GM23338 (cell line): ENCODE measurements at regions not wholly inside any gene's neighbourhood (a gene's known extent, or its start where the extent isn't known, plus 50 kb on each side); places are given as distances from the start of the nearest gene placed in this dataset.

Experiments used
- CREB1 ChIP-seq: fragments of 250-450 bp; sonication (Bioruptor Pico); IDR thresholded peaks from 2 replicates; pipeline ENCODE4 v1.5.0; 2020; ENCODE audit warnings: low read depth, mild to moderate bottlenecking, moderate library complexity
- EZH2 ChIP-seq: fragments of 200-600 bp; sonication (generic); IDR thresholded peaks from one replicate; pipeline ENCODE4 v1.8.0; 2017; ENCODE audit warnings: antibody characterized with exemption, mild to moderate bottlenecking, low read depth; ENCODE audit not compliant: unreplicated experiment
- EZH2phosphoT487 ChIP-seq: fragments of 200-600 bp; sonication (generic); IDR thresholded peaks from one replicate; pipeline ENCODE4 v1.8.1; 2018; ENCODE audit warnings: antibody characterized with exemption; ENCODE audit not compliant: unreplicated experiment
- JUNB ChIP-seq: IDR thresholded peaks from one replicate; pipeline ENCODE4 v1.6.1; 2016; ENCODE audit warnings: antibody characterized with exemption; ENCODE audit not compliant: unreplicated experiment
- POLR2AphosphoS5 ChIP-seq: IDR thresholded peaks from 2 replicates; pipeline ENCODE4 v1.6.1; 2016; ENCODE audit warnings: antibody characterized with exemption, low read depth
- TF ChIP-seq, protein P1 (sequence below), 2 experiments: fragments of 200-600 bp in 1 of 2; sonication (generic) in 1 of 2; conservative IDR thresholded peaks; 2 replicates each; pipeline versions ENCODE4 v1.5.1 to v1.6.1; 2016 to 2017; ENCODE audit warnings: antibody characterized with exemption in 2 of 2, low read depth in 2 of 2, mild to moderate bottlenecking in 2 of 2, moderate library complexity in 1 of 2
- TF ChIP-seq, protein P2 (sequence below): IDR thresholded peaks from one replicate; pipeline ENCODE4 v1.6.1; 2018; ENCODE audit warnings: antibody characterized with exemption; ENCODE audit not compliant: unreplicated experiment

DNA sequence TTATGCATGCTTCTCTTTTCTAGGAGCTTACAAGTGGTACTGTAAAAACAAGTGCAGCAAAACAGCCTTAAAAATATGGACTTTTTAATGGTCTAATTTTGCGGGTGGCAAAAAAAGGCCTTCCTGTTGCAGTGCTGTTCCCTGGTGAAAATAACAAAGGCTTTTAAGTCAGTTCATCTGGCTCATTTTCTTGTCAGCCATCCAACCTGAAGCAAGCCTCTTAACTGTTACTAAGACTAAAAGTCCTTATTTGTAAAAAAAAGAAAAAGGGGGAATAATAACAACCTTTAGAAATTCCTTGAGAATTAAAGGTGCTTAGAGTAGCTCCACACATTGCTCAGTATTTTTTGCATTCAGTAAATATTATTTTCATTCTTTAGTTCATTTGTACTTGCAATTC is 200.5 kb upstream of the CHORDC1 start:
- TF ChIP-seq POLR2AphosphoS5 (no peak), EZH2 (no peak), CREB1 (no peak), EZH2phosphoT487 (no peak), JUNB (no peak)
- TF ChIP-seq, protein P1, sequence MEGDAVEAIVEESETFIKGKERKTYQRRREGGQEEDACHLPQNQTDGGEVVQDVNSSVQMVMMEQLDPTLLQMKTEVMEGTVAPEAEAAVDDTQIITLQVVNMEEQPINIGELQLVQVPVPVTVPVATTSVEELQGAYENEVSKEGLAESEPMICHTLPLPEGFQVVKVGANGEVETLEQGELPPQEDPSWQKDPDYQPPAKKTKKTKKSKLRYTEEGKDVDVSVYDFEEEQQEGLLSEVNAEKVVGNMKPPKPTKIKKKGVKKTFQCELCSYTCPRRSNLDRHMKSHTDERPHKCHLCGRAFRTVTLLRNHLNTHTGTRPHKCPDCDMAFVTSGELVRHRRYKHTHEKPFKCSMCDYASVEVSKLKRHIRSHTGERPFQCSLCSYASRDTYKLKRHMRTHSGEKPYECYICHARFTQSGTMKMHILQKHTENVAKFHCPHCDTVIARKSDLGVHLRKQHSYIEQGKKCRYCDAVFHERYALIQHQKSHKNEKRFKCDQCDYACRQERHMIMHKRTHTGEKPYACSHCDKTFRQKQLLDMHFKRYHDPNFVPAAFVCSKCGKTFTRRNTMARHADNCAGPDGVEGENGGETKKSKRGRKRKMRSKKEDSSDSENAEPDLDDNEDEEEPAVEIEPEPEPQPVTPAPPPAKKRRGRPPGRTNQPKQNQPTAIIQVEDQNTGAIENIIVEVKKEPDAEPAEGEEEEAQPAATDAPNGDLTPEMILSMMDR (conservative IDR thresholded peaks at IDR 0.05; ENCODE audit: low read depth in 2 of 2), result no peak
- TF ChIP-seq, protein P2, sequence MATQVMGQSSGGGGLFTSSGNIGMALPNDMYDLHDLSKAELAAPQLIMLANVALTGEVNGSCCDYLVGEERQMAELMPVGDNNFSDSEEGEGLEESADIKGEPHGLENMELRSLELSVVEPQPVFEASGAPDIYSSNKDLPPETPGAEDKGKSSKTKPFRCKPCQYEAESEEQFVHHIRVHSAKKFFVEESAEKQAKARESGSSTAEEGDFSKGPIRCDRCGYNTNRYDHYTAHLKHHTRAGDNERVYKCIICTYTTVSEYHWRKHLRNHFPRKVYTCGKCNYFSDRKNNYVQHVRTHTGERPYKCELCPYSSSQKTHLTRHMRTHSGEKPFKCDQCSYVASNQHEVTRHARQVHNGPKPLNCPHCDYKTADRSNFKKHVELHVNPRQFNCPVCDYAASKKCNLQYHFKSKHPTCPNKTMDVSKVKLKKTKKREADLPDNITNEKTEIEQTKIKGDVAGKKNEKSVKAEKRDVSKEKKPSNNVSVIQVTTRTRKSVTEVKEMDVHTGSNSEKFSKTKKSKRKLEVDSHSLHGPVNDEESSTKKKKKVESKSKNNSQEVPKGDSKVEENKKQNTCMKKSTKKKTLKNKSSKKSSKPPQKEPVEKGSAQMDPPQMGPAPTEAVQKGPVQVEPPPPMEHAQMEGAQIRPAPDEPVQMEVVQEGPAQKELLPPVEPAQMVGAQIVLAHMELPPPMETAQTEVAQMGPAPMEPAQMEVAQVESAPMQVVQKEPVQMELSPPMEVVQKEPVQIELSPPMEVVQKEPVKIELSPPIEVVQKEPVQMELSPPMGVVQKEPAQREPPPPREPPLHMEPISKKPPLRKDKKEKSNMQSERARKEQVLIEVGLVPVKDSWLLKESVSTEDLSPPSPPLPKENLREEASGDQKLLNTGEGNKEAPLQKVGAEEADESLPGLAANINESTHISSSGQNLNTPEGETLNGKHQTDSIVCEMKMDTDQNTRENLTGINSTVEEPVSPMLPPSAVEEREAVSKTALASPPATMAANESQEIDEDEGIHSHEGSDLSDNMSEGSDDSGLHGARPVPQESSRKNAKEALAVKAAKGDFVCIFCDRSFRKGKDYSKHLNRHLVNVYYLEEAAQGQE, result no peak
